Loucy (cell line): ENCODE measurements at regions not wholly inside any gene's neighbourhood (a gene's known extent, or its start where the extent isn't known, plus 50 kb on each side); places are given as distances from the start of the nearest gene placed in this dataset.

Experiments
- EZH2phosphoT487 ChIP-seq: fragments of 200-600 bp; IDR thresholded peaks from 2 replicates; pipeline ENCODE4 v1.6.1; 2018; ENCODE audit warnings: antibody characterized with exemption, mild to moderate bottlenecking, moderate library complexity, borderline replicate concordance
- TF ChIP-seq, protein P1 (sequence below): fragments of 200-600 bp; sonication (generic); conservative IDR thresholded peaks from 2 replicates; pipeline ENCODE4 v1.5.1; 2014; ENCODE audit warnings: mild to moderate bottlenecking, antibody characterized with exemption, low read length

- TF ChIP-seq, protein P1, sequence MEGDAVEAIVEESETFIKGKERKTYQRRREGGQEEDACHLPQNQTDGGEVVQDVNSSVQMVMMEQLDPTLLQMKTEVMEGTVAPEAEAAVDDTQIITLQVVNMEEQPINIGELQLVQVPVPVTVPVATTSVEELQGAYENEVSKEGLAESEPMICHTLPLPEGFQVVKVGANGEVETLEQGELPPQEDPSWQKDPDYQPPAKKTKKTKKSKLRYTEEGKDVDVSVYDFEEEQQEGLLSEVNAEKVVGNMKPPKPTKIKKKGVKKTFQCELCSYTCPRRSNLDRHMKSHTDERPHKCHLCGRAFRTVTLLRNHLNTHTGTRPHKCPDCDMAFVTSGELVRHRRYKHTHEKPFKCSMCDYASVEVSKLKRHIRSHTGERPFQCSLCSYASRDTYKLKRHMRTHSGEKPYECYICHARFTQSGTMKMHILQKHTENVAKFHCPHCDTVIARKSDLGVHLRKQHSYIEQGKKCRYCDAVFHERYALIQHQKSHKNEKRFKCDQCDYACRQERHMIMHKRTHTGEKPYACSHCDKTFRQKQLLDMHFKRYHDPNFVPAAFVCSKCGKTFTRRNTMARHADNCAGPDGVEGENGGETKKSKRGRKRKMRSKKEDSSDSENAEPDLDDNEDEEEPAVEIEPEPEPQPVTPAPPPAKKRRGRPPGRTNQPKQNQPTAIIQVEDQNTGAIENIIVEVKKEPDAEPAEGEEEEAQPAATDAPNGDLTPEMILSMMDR: no peak
- no peak for TF ChIP-seq EZH2phosphoT487
These were observed 159.1 kb upstream of the ZSWIM2 start for GRCh38 chr2:187008111-187008510.
